ENCODE measurements at regions not wholly inside any gene's neighbourhood (a gene's known extent, or its start where the extent isn't known, plus 50 kb on each side); places are given as distances from the start of the nearest gene placed in this dataset.
"Not testable (repeated sequence)": the region's sequence is repeated elsewhere in the genome, so short reads cannot be mapped to it uniquely, and the experiment has no call there.

DNA sequence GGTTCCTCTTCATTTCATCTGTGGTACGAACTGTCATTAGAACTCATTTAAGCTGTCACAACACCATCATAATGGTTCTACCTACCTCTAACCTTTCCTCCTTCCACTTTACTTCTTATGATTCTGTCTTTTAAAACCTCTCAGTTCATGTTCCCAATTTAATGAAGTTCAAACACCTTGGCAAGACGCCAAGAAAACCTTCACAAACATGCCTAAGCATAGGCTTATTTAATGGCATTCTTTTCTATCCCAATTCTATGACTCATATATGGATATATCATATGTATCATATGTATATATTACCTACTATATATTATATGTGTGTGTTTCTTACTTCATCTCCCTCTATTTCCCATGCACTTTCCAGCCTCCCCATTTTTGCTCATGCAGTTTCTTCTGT, 283.4 kb upstream of the TBX18 start:
- ATAC-seq (ENCODE audit: low FRiP score): no peak
- TF ChIP-seq, protein P1, sequence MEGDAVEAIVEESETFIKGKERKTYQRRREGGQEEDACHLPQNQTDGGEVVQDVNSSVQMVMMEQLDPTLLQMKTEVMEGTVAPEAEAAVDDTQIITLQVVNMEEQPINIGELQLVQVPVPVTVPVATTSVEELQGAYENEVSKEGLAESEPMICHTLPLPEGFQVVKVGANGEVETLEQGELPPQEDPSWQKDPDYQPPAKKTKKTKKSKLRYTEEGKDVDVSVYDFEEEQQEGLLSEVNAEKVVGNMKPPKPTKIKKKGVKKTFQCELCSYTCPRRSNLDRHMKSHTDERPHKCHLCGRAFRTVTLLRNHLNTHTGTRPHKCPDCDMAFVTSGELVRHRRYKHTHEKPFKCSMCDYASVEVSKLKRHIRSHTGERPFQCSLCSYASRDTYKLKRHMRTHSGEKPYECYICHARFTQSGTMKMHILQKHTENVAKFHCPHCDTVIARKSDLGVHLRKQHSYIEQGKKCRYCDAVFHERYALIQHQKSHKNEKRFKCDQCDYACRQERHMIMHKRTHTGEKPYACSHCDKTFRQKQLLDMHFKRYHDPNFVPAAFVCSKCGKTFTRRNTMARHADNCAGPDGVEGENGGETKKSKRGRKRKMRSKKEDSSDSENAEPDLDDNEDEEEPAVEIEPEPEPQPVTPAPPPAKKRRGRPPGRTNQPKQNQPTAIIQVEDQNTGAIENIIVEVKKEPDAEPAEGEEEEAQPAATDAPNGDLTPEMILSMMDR (IDR thresholded peaks at IDR 0.05): no peak
- no peak for DNase-seq (ENCODE audit: low spot score)

DNA sequence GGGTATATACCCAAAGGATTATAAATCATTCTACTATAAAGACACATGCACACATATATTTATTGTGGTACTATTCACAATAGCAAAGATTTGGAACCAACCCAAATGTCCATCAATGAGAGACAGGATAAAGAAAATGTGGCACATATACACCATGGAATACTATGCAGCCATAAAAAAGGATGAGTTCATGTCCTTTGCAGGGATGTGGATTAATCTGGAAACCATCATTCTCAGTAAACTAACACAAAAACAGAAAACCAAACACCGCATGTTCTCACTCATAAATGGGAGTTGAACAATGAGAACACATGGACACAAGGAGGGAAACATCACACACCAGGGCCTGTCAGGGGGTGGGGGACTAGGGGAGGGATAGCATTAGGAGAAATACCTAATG, 281.4 kb upstream of the TBX18 start:
- not testable (repeated sequence) for DNase-seq (ENCODE audit: low spot score); ATAC-seq (ENCODE audit: low FRiP score)

DNA sequence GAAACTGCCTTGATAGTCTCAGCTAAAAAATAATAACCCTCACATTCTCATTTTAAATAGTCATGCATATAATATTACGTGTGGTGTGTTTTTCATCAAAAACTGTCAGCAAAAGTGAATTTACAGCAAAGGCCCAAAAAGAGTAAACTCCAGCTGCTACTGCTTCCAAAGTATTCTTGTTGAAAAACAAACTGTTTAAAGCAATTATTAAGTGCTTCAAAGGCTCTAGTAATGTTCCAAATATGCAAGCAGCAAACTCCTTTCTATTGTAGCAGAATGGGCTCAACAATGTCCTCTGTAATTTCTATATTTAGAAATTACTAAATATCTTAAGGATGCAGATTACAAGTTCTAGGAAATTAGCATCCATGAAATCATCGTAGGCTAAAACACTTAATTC, 280.0 kb upstream of the TBX18 start:
- ATAC-seq (ENCODE audit: low FRiP score) (no peak), DNase-seq (ENCODE audit: low spot score) (no peak)
- TF ChIP-seq, protein P1 (IDR thresholded peaks at IDR 0.05): no peak

DNA sequence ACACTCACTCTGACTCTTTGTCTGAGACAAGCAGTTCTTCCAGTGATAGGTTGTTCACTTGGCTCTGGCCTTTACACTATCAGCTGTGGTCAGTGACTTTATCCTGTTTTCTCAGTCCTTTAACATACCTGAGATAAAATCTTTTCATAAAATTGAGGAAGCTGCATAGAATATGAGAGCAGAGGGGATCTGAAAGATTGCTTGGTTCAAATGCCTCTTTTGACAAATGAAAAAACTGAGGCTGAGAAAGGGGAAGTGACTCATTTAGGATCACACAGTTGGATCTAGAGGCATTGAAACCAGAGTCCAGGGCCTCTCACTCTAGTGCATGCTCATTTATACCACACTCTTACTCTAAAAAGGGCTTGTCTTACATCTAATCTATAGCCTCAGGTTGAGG, 277.0 kb upstream of the TBX18 start:
- no peak for ATAC-seq (ENCODE audit: low FRiP score)
- TF ChIP-seq, protein P1 (IDR thresholded peaks at IDR 0.05): no peak
- no peak for DNase-seq (ENCODE audit: low spot score)

DNA sequence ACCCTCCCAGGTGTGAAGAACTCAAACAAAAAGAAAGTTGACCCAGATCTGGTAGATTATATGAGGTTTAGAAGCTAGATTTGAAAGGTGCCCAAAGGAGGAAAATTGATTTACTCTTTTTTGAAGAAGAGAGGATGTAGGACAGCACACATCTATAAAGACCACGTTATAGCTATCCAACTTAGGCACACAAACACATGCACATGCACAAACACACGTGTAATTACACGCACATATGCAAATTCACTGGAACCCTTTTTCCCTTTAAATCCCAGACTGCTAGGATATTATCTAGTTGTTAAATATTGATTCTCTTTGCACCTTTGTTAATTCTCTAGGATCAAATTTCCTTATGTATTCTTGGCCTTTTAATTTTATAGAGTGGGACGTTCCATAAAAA, 272.8 kb upstream of the TBX18 start:
- TF ChIP-seq, protein P1 (IDR thresholded peaks at IDR 0.05): no peak
- ATAC-seq (ENCODE audit: low FRiP score): no peak
- no peak for DNase-seq (ENCODE audit: low spot score)

DNA sequence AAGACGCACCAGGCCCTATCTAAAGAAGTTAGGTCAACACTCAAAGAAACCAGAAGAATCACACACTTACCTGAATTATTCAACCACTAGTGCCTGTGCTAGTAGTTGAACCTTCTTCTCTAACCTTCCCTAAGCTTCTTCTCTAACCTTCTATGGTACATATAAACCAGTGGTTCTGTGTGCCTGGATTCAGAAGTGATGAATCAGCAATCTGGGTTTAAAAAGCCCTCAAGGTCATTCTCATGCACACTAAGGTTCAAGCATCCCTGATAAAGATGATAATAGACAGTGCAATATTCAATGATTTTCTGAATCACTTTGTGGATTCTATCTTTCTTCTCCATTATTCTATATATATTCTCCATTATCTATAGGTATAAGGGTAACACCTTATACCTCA, 271.4 kb upstream of the TBX18 start:
- ATAC-seq (ENCODE audit: low FRiP score): no peak
- TF ChIP-seq, protein P1 (IDR thresholded peaks at IDR 0.05): no peak
- no peak for DNase-seq (ENCODE audit: low spot score)

DNA sequence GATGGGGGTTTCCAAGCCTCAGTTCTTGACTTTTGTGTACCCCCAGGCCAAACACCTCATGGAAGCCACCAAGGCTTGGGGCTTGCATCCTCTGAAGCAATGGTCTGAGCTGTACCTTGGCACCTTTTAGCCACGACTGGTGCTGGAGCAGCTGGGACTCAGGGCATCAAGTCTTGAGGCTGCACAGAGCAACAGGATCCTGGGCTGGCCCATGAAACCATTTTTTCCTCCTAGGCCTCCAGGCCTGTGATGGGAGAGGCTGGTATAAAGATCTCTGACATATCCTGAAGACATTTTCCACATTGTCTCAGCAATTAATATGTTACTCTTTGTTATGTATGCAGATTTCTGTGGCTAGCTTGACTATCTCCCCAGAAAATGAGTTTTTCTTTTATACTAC, 269.1 kb upstream of the TBX18 start:
- DNase-seq (ENCODE audit: low spot score): no peak
- no peak for ATAC-seq (ENCODE audit: low FRiP score)
- TF ChIP-seq, protein P1 (IDR thresholded peaks at IDR 0.05): no peak

DNA sequence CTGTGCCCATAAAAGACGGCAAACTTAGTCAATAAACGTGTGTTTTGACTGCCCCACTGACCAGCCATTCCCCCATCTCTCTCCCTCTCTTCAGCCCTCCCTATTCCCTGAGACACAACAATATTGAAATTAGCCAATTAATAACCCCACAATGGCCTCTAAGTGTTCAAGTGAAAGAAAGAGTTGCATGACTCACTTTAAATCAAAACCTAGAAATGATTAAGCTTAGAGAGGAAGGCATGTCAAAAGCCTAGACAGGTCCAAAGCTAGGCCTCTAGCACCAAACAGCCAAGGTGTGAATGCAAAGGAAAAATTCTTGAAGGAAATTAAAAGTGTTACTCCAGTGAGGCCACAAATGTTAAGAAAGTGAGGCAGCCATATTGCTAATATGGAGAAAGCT, 261.6 kb upstream of the TBX18 start:
- TF ChIP-seq, protein P1 (IDR thresholded peaks at IDR 0.05): no peak
- DNase-seq (ENCODE audit: low spot score) (no peak), ATAC-seq (ENCODE audit: low FRiP score) (no peak)
